Right ventricle myocardium superior (tissue), 1 donor: ENCODE measurements at regions not wholly inside any gene's neighbourhood (a gene's known extent, or its start where the extent isn't known, plus 50 kb on each side); places are given as distances from the start of the nearest gene placed in this dataset.

Source experiments
- ATAC-seq: fragments of 200-7000 bp; cut with Tn5 transposase; one replicate; pipeline ENCODE4 v1.9.1; 2020; ENCODE audit warnings: mild to moderate bottlenecking; ENCODE audit not compliant: poor library complexity
- DNase-seq: peaks from one replicate; pipeline ENCODE4 v3.0.0-alpha.2; 2020
- intact Hi-C: fragments of 100-400 bp; cut with DNase I; formaldehyde crosslinking; loops from one replicate; pipeline ENCODE4 v1.11.2; 2022
- donor health status: DM: no; HTN: yes; CAD: no; lungs with severe emphysema.

DNA sequence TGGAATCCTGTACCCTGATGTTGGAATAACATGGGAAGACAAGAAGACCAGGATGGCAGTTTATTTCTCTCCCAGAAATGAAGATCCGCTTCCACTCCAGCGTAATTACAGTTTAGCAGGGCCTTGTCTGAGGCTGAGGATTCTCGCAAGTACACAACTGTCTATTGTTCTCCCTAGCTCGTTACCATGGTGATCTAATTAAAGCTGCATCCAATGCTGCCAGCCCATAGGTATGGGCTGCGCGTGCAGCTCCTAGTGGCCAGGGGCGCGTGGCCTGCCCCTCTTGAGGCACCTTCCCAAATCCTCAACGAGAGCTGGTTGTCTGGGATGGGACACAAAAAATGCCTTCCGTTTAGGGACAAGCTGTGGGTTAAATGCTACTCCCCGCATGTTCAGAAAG lies 344.9 kb downstream of the CYRIA start:
- DNase-seq (no peak), ATAC-seq (no peak)
- intact Hi-C loops = no loop called here

DNA sequence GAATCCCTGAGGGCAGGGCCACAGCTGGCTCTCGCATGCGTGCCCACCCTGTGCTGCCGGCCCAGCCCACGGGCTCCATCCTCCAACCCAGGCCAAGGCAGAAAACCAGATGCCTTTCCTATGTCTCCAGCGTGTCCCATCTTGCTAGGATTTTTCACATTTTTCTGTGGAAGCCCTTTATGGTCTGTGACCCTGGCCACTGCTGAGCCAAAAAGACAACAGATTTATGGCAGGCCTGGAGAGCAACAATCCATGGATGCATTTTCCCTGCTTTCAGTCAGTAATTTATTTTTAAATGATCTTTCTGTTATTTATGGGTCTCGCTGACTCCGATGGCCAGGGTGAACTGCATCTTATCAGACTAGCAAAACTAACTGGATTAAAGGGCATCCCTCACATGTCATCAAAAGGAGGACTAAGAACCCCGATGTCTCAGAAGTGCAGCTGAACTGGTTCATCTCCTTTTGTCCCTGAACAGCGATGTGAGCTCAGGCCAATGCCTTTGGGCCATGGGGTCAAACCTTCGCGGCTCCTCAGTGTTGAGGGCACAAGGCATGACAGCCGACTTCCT lies 346.0 kb downstream of the CYRIA start:
- ATAC-seq (no peak), DNase-seq (no peak)
- intact Hi-C loops = no loop called here

DNA sequence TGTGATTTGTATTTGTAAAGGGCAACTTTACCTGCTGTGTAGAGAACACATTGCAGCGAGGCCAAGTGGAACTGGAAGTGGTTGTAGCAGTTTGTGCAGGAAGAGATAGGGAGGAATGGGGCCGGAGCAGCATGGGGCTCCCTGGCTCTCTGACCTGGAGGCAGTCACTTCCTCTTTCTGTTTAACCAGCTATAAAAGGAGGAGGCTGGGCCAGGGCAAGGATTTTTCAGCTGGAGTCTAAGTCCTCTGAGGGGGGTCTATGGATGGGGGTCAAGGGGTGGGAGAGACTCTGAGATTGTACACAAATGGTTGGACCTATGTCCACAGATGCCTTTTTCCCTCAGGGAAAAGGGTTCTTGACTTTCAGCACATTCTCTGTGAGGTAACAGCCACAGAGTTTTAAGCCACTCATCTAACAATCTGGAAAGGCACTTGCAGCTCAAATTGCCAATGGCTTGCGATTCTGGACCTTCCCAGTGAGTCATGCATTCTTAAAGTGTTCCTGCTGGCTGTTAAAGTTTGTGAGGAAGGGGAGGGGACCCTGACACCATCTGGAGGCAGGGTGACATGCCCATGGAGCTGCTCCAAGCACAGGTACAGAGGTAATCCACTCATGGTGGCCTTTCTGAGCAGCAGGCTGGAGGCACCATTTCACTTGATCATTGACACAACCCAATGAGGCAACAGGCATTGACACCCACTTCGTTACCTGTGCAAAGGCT lies 347.0 kb downstream of the CYRIA start:
- intact Hi-C loops = no loop called here
- ATAC-seq = no peak

GRCh38 chr2:16318051-16318450 lies 347.6 kb downstream of the CYRIA start:
- ATAC-seq (no peak), DNase-seq (no peak)
- intact Hi-C loops = no loop called here

More for the DNA sequence above, 347.0 kb downstream of the CYRIA start:
- DNase-seq = no peak

- DNase-seq (no peak), ATAC-seq (peak; percentile 55)
- intact Hi-C loops = no loop called here
Measured at GRCh38 chr2:16317211-16317830, 348.3 kb downstream of the CYRIA start.

- intact Hi-C loops = no loop called here
- peak; percentile 81 for ATAC-seq
- no peak for DNase-seq
Measured at GRCh38 chr2:16316456-16317210, 349.0 kb downstream of the CYRIA start.

DNA sequence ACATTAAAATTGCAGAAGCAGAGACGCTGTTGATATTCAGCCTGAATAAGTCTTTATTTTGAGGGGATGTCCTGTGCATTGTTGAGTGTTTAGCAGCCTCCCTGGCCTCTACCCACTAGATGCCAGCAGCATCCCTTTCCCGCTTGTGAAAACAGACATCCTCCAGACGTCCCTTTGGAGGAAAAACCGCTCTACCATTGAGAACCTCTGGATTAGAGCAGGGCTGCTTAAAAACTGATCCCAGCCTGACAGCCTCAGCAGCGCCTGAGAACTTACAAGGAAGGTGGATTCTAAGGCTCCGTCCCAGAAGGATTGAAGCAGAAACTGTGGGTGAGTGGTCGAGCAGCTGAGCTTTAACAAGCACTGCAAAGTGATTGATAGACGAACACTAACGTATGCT lies 349.7 kb downstream of the CYRIA start:
- no peak for DNase-seq
- intact Hi-C loops = no loop called here
- no peak for ATAC-seq

DNA sequence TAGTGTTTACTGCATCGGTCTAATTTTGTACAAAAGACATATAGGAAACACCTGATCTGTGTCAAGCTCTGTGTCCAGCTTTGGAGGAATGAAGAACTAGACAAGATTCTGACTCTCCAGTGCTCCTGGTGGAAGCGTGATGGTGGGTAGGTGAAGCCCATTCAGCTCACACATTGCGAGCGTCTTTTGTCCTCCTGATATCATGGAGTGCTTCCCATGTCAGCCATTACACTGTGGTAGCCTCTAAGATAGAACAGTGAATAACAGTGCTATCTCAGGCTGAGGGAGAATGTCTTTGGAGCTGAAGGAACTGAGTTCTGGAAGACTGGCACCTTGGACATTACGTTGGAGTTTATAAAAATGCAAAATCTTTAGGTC lies 350.2 kb downstream of the CYRIA start:
- intact Hi-C loops = no loop called here
- DNase-seq (no peak), ATAC-seq (no peak)

DNA sequence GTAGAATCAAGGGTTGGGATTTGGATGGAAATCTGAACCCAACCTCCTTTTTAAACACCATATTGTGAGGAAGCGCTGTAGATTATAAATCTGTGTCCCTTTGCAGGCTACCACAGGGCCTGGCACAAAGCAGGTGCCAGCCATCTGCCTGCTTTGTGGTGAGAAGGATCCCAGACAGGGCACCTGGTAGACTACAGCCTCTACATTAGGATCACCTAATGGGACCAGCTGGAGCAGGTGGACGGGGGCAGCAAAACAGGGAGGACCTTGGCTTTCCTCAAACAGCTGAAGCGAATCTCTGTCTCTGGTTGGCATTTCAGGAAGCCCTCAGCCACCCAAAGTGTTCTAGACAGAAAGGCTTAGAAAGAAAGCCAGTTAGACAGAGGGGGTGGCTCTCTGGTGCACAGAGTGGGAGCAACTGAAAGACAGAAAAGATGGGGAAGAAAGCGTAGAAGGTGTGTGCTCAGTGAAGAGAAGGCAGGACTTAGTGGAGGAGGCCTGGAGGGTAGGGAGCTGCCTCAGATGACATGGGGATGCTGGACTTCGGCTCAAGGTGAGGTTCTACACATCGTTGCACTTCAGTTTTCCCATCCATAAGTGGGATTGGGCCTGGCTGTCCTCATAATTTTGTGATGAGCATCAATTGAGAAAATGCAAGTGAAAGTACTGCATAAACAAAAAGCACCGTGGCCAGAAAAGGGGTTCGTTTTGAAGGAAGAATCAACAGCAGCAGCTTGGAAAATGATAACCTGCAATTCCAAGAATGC lies 350.8 kb downstream of the CYRIA start:
- no peak for ATAC-seq
- intact Hi-C loops = no loop called here
- no peak for DNase-seq

GRCh38 chr2:16314001-16314400 lies 351.6 kb downstream of the CYRIA start:
- ATAC-seq (no peak), DNase-seq (no peak)
- intact Hi-C loops = no loop called here

GRCh38 chr2:16313235-16313975 lies 352.2 kb downstream of the CYRIA start:
- intact Hi-C loops = no loop called here
- ATAC-seq (no peak), DNase-seq (no peak)

DNA sequence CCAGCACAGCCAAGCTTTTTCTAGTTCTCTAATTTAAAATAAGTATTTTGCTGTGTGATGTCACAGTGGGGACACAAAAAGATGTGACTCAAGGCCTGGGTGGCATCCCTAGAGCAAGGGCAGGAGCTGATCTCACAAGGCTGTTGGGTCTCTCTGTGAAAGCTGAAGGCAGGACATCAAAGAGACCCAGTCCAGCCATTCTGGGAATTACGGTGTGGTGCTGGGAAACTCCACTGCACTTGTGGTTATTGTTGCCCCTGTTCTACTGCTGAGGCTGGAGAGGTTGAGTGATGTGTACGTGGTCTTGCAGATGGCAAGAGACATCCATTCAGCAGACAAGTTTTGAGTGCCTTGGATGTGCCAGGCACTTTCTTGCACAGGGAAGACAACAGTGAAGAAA lies 352.9 kb downstream of the CYRIA start:
- no peak for ATAC-seq
- intact Hi-C loops = no loop called here

DNA sequence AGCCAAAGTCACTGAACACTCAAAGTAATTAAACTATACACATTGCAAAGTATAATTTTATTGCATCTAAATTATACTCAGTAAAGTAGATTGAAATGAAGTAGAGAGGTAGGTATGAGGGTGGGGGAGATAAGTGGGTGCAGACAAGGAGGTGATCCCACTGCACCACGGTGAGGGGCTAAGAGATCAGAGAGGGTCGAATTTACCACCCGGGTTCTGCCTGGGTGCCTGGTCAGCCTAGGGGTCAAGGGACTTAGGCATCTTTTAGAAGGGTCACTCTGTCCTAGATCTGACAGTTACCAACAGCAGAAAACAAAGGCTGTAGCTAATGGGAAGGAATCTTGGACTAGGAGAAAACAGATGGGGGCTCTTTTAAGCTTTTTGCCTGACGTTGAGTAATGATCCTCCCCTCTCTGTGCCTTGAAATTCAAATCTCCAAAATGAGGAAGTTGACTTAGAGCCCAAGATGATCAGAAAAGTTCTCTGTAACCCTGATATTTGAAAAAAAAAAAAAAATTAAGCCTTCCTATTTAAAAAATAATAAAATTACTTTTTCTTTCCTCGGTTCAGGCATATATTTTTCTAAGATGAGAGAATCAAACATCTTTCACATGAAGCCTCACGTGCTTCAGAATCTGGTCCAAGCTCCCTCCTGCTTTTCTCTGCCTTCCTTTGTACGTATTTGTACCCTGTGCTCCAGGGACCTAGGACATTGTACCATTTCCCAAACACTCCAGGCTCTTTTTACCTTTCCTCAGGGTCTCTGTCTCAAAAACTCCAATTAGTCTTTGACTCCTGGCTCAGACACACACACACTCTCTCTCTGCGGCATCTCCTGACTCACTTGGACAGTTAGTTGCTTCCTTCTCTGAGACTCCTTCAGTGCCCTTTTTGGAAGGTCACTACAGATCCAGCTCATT lies 353.9 kb downstream of the CYRIA start:
- no peak for DNase-seq
- ATAC-seq = no peak
- intact Hi-C loops = no loop called here

More for the DNA sequence above, 352.9 kb downstream of the CYRIA start:
- no peak for DNase-seq

DNA sequence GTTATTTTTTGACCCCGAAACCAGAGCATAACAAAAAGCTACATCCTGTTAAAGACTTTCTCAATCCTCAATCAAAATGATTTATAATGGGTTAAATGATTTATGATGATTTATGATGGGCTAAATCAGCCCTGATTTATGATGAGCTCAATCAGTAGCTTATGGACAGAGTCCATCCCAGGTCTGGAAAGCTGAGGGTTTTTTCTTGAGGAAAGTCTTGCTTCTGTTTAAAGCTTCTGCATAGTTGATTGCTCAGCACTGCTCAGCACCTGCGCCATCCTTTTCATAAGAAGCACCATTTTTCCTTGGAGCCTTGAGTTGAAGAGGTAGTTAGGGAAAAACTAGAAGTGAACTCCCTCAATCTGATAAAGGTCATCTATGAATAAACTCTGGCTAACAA lies 356.8 kb downstream of the CYRIA start:
- DNase-seq (no peak), ATAC-seq (no peak)
- intact Hi-C loops = no loop called here

GRCh38 chr2:16304876-16305590 lies 360.6 kb downstream of the CYRIA start:
- no peak for DNase-seq
- ATAC-seq = no peak
- intact Hi-C loops = no loop called here

DNA sequence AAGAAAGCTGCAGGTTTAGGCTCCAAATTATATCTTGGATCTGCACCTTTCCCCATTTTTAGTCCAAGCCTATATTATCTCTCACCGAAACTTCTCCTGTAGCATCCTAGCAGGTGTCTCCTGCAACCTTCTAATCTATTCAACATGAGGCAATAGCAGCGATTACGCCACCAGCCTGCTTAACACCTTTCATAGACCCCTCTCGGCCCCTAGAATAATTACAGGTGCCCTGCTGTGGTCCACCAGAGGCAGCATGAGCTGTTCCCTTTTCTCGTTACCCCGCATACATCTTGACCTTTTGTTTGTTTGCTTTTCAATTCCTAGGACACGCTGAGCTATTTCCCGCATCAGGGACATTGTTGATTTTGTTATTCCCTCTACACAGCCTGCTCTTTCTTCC lies 361.9 kb downstream of the CYRIA start:
- intact Hi-C loops = no loop called here
- DNase-seq = no peak
- no peak for ATAC-seq

DNA sequence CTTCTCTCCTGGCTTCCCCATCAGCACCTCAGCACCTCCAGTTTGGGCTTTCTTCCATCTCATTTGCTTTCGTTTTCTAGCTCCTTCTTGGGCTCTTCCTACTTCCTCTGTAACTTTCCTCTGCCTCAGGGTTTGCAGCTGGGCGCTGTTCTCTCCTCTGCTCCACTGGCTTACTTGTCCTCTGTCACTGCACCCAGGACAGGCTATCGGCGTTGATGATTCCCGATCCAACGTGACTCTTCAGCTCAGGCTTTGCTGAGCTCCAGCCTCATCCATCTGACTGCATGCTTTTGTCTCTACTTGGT lies 362.4 kb downstream of the CYRIA start:
- no peak for DNase-seq
- intact Hi-C loops = no loop called here
- no peak for ATAC-seq
